HUDEP-2 (cell line): ENCODE measurements at regions not wholly inside any gene's neighbourhood (a gene's known extent, or its start where the extent isn't known, plus 50 kb on each side); places are given as distances from the start of the nearest gene placed in this dataset.
A peak's percentile ranks its signal among the peaks of the same experiment; 100 is the strongest.

Experiments used
- DNase-seq, 76 experiments: peaks; one replicate each; lab custom pipeline; 2025; ENCODE audit not compliant: unreplicated experiment in 76 of 76; lab: John Stamatoyannopoulos, UW

GRCh38 chr5:143695244-143695864 lies 116.6 kb upstream of the HMHB1 start:
- DNase-seq = no peak

DNA sequence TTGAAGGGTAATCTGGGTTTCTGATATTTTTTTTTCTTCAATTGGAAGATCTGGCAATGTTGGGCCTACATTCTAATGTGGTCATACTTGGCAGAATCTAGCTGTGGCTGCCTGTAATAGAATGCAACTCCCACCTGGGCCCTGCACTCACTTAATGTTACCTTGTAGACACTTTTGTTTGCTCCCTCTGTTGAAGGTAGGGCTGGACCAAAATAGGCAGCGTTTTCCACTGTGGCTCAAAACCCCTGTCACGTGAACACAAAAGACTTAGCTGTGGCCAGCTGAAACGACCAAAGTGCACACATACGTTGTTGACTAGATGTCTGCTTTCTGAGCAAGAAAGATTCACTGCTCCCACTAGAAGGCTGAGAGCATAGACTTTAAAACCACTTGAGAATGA lies 117.6 kb upstream of the HMHB1 start:
- DNase-seq = no peak

GRCh38 chr5:143693651-143694252 lies 118.2 kb upstream of the HMHB1 start:
- peak in 1 of 76 experiments; percentile 2 for DNase-seq

DNA sequence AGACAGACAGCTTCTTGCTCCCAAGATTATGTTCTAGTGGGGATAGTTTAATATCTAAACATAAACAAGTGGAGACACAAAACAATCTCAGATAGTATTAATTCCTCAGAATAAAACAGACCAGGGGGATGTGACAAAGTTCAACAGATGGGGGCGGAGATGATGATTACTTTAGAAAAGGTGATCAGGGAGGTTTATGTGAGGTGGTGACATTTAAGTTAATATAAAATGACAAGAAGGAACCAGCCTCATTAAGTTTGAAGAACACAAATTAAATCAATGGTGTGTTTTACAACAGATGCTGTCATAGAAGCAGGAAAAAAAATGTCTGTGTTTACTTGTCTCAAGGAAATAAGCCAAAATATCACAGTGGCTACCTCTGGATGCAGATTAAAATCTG lies 119.6 kb upstream of the HMHB1 start:
- no peak for DNase-seq

- no peak for DNase-seq
Observed at GRCh38 chr5:143691945-143692290, 120.0 kb upstream of the HMHB1 start.

- DNase-seq = no peak
Observed at GRCh38 chr5:143691287-143691944, 120.5 kb upstream of the HMHB1 start.

- DNase-seq = no peak
Observed at GRCh38 chr5:143687604-143688003, 124.4 kb upstream of the HMHB1 start.

- no peak for DNase-seq
Observed at GRCh38 chr5:143685246-143685815, 126.6 kb upstream of the HMHB1 start.

DNA sequence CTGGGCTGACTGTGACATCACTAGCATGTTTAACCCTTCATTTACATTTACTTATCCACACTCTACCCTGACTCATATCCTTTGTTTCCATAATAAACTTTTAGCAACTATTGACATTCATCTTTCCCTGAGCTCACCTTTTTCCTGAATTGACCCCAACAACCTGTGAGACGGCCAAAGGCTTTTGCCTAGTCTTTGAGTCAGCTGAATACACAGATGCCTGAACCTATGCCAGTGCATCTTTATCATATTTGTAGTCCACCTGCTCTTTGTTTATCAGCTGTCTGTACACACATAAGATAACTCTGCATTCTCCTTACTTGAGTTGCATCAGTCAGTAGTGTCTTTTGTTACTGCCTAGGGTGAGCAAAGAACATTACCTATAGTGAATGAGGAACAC lies 128.5 kb upstream of the HMHB1 start:
- no peak for DNase-seq

- DNase-seq = no peak
Observed at GRCh38 chr5:143682929-143683386, 129.0 kb upstream of the HMHB1 start.

DNA sequence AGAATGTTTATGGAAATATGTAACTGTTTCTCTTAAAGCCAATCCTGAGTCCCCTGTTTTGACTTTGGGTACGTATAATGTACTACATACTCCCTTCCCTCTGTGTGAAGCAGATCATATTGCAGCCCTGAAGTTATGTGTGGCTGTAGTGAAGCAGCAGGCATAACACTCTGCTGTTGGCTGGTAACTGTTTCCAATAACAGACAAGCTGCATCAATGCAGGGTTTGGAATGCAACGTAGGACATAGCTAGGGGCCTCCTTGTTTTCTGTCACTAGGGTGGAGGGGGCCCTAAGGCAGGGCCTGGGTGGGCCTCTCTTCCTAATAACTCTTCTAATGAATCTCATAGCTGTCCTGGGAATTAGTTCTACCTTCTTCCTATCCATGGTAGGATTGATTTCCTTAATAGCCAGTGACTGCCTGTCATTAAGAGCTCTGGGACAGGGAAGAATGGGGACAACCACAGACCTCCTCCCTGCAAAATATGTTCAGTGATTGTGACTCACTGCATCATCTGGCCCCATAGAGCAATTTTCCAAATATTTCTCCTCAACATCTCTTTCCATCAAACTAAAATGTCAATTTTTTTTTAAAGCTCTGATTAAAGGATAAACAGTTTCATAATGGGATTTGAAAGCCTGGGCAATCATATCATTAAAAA lies 129.6 kb upstream of the HMHB1 start:
- no peak for DNase-seq

DNA sequence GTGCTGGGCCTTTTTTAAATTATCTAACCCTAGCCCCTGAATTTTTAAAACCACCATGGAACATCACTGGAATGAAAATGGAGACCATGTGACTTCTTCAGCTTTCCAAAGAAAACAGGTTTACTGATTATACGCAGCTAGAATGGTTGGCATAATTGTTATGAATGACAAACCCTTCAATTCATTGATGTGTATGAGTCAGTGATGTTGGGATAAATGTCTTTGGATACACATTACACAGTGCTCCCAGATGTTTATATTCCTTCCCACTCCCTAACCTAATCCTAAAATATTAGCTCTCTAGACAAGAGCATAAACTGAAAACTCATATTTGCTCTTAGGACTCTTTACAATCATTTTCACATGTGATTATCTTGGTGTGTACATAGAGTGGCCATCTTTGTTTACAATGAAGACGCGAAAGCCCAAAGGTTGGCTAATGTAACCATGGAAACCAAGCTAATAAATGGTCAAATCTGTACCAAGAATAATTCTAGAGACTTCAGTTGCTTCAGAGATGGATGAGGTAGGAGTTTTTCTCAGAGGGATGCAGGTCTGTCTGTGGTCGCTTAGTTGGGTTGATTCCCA lies 131.2 kb upstream of the HMHB1 start:
- DNase-seq = no peak

GRCh38 chr5:143679777-143680176 lies 132.2 kb upstream of the HMHB1 start:
- no peak for DNase-seq

DNA sequence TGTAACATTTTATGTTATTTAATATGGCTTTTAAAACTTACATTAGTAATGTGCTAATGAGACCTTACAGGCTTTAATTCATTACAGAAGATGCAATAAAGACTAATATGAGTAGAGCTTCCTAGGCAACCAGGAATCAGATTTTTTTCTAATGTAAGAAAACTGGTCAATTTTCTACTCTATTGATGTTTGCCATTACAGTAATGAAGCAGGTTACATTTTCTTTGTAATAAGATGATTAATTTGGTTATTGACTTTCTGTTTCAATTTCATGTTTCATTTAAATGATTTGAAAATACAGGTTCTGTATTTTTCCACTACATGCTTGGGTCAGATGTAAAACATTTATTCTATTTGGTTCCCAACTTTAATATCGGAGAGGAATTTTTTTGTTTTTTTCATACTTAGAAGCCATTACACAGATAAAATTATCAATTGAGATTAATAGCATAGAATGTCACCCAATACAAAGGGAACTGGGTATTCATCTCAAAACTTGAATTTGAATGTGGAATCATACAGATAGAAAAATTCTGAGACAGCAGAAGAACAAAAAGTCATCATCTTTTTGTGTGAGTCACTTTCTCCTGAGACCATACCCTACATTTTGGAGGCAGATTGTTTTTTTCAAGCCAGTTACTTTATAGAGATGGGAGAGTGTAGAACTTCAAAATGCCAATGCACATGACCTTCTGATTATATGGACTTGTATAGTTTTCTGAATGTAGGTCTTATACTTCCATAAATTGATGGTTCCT lies 133.6 kb upstream of the HMHB1 start:
- DNase-seq = no peak

DNA sequence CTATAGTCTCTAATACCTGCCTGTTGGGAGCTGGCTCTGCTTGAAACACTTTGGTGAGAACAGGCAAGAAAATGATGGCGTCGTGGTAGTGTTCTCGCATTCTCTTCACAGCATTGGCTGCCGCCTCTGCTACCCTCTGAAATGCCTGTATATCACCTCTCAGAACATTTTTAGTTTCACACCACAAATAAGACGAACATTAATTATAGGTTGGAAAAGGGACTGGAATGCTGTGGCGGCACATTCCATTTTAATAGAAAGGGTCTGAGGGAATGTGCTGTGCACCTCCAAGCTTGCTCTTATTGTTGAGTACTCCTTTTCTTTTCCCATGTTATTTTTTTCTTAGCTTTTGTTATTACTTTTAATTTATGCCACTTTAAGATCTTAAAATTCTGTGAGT lies 134.6 kb upstream of the HMHB1 start:
- DNase-seq = no peak

DNA sequence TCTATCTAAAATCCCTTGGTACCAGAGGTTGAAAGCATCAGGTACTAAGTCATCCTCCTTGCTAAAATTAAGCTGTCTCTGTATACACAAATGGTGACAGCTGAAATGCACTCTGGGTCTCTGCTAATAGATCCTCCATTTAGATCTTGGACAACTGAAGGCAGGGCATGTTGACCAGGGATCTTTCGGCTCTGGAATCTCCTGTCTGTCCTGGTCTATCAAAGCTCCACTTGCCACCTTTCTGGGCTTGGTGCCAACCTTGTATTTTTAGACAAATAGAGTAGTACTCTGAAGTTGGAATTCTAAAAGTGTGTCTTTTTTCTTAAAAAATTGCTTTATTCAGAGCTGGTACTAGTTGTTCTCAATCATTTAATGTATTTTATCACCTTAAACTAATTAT lies 135.2 kb upstream of the HMHB1 start:
- no peak for DNase-seq

DNA sequence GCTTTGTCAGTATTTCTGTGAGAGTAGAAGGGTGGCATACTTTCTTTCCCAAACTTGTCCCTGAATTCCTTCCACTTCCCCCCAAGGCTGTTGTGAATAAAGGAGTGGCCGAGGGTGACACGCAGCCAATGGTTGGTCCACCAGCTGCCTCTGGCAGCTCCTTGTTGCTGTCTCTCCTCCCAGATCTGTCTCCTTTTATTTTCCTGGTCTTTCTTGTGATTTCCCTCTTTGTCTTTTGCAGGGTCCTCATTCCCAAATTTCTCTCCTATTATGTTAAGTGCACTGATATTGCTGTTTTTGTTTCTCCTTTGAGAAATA lies 137.5 kb upstream of the HMHB1 start:
- no peak for DNase-seq

- DNase-seq = no peak
Observed at GRCh38 chr5:143673676-143674468, 138.1 kb upstream of the HMHB1 start.

DNA sequence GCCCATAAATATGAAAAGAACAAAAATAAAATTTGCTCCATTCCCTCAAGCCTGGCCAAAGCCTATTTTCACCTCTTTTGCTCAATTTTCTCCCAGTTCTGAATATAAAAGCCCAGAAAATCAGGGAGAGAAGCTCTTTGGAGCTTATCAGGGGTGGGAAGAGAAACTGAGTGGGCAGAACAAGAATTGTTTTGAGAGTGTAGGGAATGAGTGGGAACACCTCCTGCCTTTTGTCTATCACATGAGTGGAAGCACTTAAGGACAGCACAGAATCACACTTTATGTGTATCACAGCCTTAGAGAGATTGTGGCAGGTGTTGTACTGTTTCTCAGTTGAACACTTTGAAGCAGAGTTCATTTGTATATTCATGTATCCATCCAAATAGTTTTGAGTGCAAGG lies 139.2 kb upstream of the HMHB1 start:
- no peak for DNase-seq
